GM23338 (cell line): ENCODE measurements at regions not wholly inside any gene's neighbourhood (a gene's known extent, or its start where the extent isn't known, plus 50 kb on each side); places are given as distances from the start of the nearest gene placed in this dataset.

Source experiments
- ATAC-seq: fragments of 200-7000 bp; cut with Tn5 transposase; 3 replicates; pipeline ENCODE4 v1.9.1; 2020
- DNase-seq: peaks from one replicate; pipeline ENCODE4 v3.0.0-alpha.2; 2015; ENCODE audit warnings: low spot score
- H2AFZ ChIP-seq: fragments of 200-600 bp; sonication (generic); 2 replicates; pipeline ENCODE4 v1.8.0; 2016; ENCODE audit warnings: antibody characterized with exemption, mild to moderate bottlenecking, moderate library complexity
- H3F3A ChIP-seq: fragments of 200-600 bp; sonication (generic); replicated peaks from 2 replicates; pipeline ENCODE4 v1.8.0; 2017; ENCODE audit warnings: antibody characterized with exemption, mixed run types, low read depth
- H3K27ac ChIP-seq: fragments of 200-600 bp; sonication (generic); 2 replicates; pipeline ENCODE4 v1.6.1; 2016; ENCODE audit warnings: low read depth
- H3K27me3 ChIP-seq: fragments of 200-600 bp; sonication (generic); 2 replicates; pipeline ENCODE4 v1.8.0; 2016; ENCODE audit warnings: mild to moderate bottlenecking, mixed run types, moderate library complexity; ENCODE audit not compliant: insufficient read depth
- H3K36me3 ChIP-seq: fragments of 200-600 bp; sonication (generic); 2 replicates; pipeline ENCODE4 v1.8.0; 2016; ENCODE audit warnings: mild to moderate bottlenecking; ENCODE audit not compliant: insufficient read depth
- H3K4me1 ChIP-seq: fragments of 200-600 bp; sonication (generic); 2 replicates; pipeline ENCODE4 v1.8.0; 2016; ENCODE audit warnings: mild to moderate bottlenecking, moderate library complexity; ENCODE audit not compliant: insufficient read depth
- H3K4me2 ChIP-seq: fragments of 200-600 bp; sonication (generic); 2 replicates; pipeline ENCODE4 v1.7.1; 2017; ENCODE audit warnings: mixed run types
- H3K4me3 ChIP-seq: fragments of 200-600 bp; sonication (generic); 2 replicates; pipeline ENCODE4 v1.6.1; 2016; ENCODE audit warnings: mixed run types
- H3K79me2 ChIP-seq: fragments of 200-600 bp; sonication (generic); replicated peaks from 2 replicates; pipeline ENCODE4 v1.8.0; 2017; ENCODE audit warnings: mild to moderate bottlenecking; ENCODE audit not compliant: insufficient read depth
- H3K9me2 ChIP-seq: fragments of 200-600 bp; sonication (generic); 2 replicates; pipeline ENCODE4 v1.8.0; 2017; ENCODE audit not compliant: insufficient read depth
- H4K20me1 ChIP-seq: fragments of 200-600 bp; sonication (generic); replicated peaks from 2 replicates; pipeline ENCODE4 v1.8.0; 2017; ENCODE audit warnings: mild to moderate bottlenecking; ENCODE audit not compliant: insufficient read depth
- H3K27ac Mint-ChIP-seq: 2 replicates; pipeline ENCODE4 v1.8.0; 2020; ENCODE audit warnings: inconsistent platforms, mild to moderate bottlenecking, moderate library complexity, mixed read lengths
- H3K27me3 Mint-ChIP-seq: 3 replicates; pipeline ENCODE4 v1.8.0; 2022; ENCODE audit warnings: low read depth, mild to moderate bottlenecking, moderate library complexity, mixed read lengths, inconsistent platforms; ENCODE audit not compliant: insufficient read depth, poor library complexity
- H3K36me3 Mint-ChIP-seq: 3 replicates; pipeline ENCODE4 v1.8.0; 2021; ENCODE audit warnings: low read depth, mild to moderate bottlenecking, inconsistent platforms, moderate library complexity, mixed read lengths
- H3K4me1 Mint-ChIP-seq: 3 replicates; pipeline ENCODE4 v1.8.0; 2020; ENCODE audit warnings: mild to moderate bottlenecking, inconsistent platforms, mixed read lengths
- H3K4me3 Mint-ChIP-seq: 3 replicates; pipeline ENCODE4 v1.8.0; 2021; ENCODE audit warnings: moderate library complexity, mild to moderate bottlenecking, inconsistent platforms, mixed read lengths
- H3K9me3 Mint-ChIP-seq: 3 replicates; pipeline ENCODE4 v1.8.0; 2020; ENCODE audit warnings: moderate library complexity, mild to moderate bottlenecking, inconsistent platforms, mixed read lengths
- CREB1 ChIP-seq: fragments of 250-450 bp; sonication (Bioruptor Pico); IDR thresholded peaks from 2 replicates; pipeline ENCODE4 v1.5.0; 2020; ENCODE audit warnings: low read depth, mild to moderate bottlenecking, moderate library complexity
- CTCF ChIP-seq, 2 experiments: fragments of 200-600 bp in 1 of 2; sonication (generic) in 1 of 2; conservative IDR thresholded peaks; 2 replicates each; pipeline versions ENCODE4 v1.5.1 to v1.6.1; 2016 to 2017; ENCODE audit warnings: antibody characterized with exemption in 2 of 2, low read depth in 2 of 2, mild to moderate bottlenecking in 2 of 2, moderate library complexity in 1 of 2
- ETS1 ChIP-seq: IDR thresholded peaks from 2 replicates; pipeline ENCODE4 v1.6.1; 2016; ENCODE audit warnings: antibody characterized with exemption
- EZH2 ChIP-seq: fragments of 200-600 bp; sonication (generic); IDR thresholded peaks from one replicate; pipeline ENCODE4 v1.8.0; 2017; ENCODE audit warnings: antibody characterized with exemption, mild to moderate bottlenecking, low read depth; ENCODE audit not compliant: unreplicated experiment
- EZH2phosphoT487 ChIP-seq: fragments of 200-600 bp; sonication (generic); IDR thresholded peaks from one replicate; pipeline ENCODE4 v1.8.1; 2018; ENCODE audit warnings: antibody characterized with exemption; ENCODE audit not compliant: unreplicated experiment
- JUNB ChIP-seq: IDR thresholded peaks from one replicate; pipeline ENCODE4 v1.6.1; 2016; ENCODE audit warnings: antibody characterized with exemption; ENCODE audit not compliant: unreplicated experiment
- NANOG ChIP-seq: IDR thresholded peaks from 2 replicates; pipeline ENCODE4 v1.6.1; 2016; ENCODE audit warnings: antibody characterized with exemption, borderline replicate concordance
- POLR2AphosphoS5 ChIP-seq: IDR thresholded peaks from 2 replicates; pipeline ENCODE4 v1.6.1; 2016; ENCODE audit warnings: antibody characterized with exemption, low read depth
- REST ChIP-seq: IDR thresholded peaks from one replicate; pipeline ENCODE4 v1.6.1; 2018; ENCODE audit warnings: antibody characterized with exemption; ENCODE audit not compliant: unreplicated experiment
- STAT1 ChIP-seq: IDR thresholded peaks from one replicate; pipeline ENCODE4 v1.6.1; 2016; ENCODE audit warnings: antibody characterized with exemption; ENCODE audit not compliant: unreplicated experiment
- ZNF114 ChIP-seq: fragments of 250-450 bp; sonication (Bioruptor Pico); IDR thresholded peaks from 2 replicates; pipeline ENCODE4 v1.5.0; 2020; ENCODE audit warnings: mild to moderate bottlenecking, moderate library complexity
- ZNF331 ChIP-seq: fragments of 250-450 bp; sonication (Bioruptor Pico); IDR thresholded peaks from 2 replicates; pipeline ENCODE4 v1.5.0; 2020; ENCODE audit warnings: low read depth, mild to moderate bottlenecking, moderate library complexity
- ZNF462 ChIP-seq: fragments of 250-450 bp; sonication (Bioruptor Pico); IDR thresholded peaks from 2 replicates; pipeline ENCODE4 v1.5.0; 2020; ENCODE audit warnings: mild to moderate bottlenecking, moderate library complexity

- H3K4me1 ChIP-seq = peaks cover 31% of the 10 kb centered on the region
- H3K27me3 ChIP-seq = no peaks in the 10 kb centered on the region
- peaks cover 12% of the 10 kb centered on the region; the same call in 1 of the 2 replicates for H3K9me2 ChIP-seq
- peak; percentile 79 for ATAC-seq
- no peak overlapping the region for H3K4me3 Mint-ChIP-seq
- peak overlapping the region; percentile 92 for H2AFZ ChIP-seq
- H4K20me1 ChIP-seq = no peaks in the 10 kb centered on the region
- H3K4me1 Mint-ChIP-seq = peaks cover 12% of the 10 kb centered on the region
- H3K4me2 ChIP-seq = peak overlapping the region; percentile 25
- H3K4me3 ChIP-seq = no peak overlapping the region
- no peaks in the 10 kb centered on the region for H3K79me2 ChIP-seq
- no peaks in the 10 kb centered on the region; the same call in 2 of the 3 replicates for H3K9me3 Mint-ChIP-seq
- H3K36me3 Mint-ChIP-seq = no peaks in the 10 kb centered on the region
- DNase-seq = peak; percentile 53
- H3F3A ChIP-seq = no peaks in the 10 kb centered on the region
- H3K36me3 ChIP-seq = no peaks in the 10 kb centered on the region
- peak overlapping the region; percentile 1; the same call in 1 of the 2 replicates for H3K27ac Mint-ChIP-seq
- TF ChIP-seq POLR2AphosphoS5 (no peak), CTCF (conservative IDR thresholded peaks at IDR 0.05; ENCODE audit: low read depth in 2 of 2) (no peak), EZH2phosphoT487 (no peak), ZNF114 (CRISPR knock-in tag) (no peak), ZNF331 (CRISPR knock-in tag) (no peak), JUNB (no peak), ZNF462 (no peak), NANOG (no peak), CREB1 (CRISPR knock-in tag) (no peak), REST (no peak), ETS1 (no peak), STAT1 (no peak), EZH2 (no peak)
- H3K27ac ChIP-seq = peak overlapping the region; percentile 74
- peaks cover 5% of the 10 kb centered on the region for H3K27me3 Mint-ChIP-seq
Observed at GRCh38 chr11:45724153-45724552, 58.7 kb upstream of the CHST1 start.
